ENCODE measurements at regions not wholly inside any gene's neighbourhood (a gene's known extent, or its start where the extent isn't known, plus 50 kb on each side); places are given as distances from the start of the nearest gene placed in this dataset.
"Not testable (repeated sequence)": the region's sequence is repeated elsewhere in the genome, so short reads cannot be mapped to it uniquely, and the experiment has no call there.

DNA sequence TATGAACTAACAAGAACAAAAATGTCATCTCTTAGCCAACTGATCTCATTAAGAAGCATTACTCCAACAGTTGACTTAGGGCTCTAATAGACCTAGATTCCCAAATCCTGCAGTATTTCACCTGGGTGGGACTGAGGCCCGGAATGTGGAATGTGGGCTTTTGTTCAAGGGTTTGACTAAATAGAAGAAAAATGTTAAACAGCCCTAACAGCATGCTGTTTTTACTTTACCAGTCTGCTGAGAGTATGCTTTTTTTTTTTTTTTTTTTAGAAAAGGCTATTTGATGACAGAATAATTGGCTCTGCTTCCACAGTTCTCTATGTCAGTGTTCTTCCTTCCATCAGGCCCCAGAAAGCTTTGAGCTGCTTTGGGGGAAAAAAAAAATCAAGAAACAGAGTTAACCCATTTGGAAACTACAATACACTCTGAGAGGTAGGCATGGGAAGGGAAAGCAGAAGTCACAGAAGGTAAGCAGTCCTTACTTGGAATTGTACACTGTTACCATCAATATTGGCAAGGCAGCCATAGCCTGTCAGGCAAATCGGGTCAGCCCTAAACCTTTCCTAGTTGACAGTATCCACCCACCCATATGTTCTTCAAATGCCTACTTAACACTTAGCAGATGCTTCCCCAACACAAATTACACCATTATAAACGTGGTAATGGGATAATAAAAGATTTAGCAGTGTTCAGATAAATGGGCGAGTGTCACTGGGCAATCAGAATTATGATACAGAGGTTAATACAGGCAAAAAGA is 224.2 kb downstream of the CNTN3 start:
- H3K27me3 ChIP-seq, result no peaks in the 10 kb centered on the region

DNA sequence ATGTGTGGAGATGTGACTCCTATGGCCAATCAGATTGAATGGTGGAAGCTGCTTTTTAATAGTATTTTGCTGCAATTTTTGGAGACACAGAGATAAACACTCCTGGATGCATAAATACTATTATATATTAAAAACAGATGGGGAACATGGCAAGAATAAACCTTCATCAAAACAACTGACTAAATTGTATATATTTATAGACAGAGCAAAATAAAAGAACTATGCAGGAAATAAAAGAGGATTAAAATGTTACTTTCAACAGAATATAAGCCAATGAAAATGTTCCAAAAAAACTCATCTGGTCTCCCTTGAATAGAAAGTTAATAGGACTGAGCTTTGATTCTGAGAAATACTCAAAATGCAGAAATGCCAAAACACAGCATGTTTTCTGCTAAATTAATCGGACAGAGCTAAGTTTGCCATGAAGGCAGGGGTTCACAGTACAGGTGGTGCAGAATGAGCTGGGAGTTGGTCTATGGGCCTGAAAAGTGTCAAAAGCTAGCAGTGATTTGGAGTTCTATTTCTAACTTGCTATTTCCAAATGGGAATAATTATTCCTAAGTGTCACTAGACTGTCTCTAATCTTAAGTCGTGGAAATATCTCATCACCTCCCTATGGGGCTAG is 227.2 kb downstream of the CNTN3 start:
- intact Hi-C loops (cut with DNase I; ENCODE audit: low total_unique reads), result no loop called here
- Histone ChIP-seq H3K4me1 (no peaks in the 10 kb centered on the region), H3K27me3 (no peaks in the 10 kb centered on the region), H3K4me3 (no peak overlapping the region), H3K9me3 (no peaks in the 10 kb centered on the region), H3K36me3 (no peaks in the 10 kb centered on the region), H3K27ac (no peak overlapping the region)
- TF ChIP-seq EP300 (IDR thresholded peaks at IDR 0.05) (no peak), POLR2A (IDR thresholded peaks at IDR 0.05) (no peak), POLR2AphosphoS5 (IDR thresholded peaks at IDR 0.05) (no peak)
- TF ChIP-seq, protein P1, sequence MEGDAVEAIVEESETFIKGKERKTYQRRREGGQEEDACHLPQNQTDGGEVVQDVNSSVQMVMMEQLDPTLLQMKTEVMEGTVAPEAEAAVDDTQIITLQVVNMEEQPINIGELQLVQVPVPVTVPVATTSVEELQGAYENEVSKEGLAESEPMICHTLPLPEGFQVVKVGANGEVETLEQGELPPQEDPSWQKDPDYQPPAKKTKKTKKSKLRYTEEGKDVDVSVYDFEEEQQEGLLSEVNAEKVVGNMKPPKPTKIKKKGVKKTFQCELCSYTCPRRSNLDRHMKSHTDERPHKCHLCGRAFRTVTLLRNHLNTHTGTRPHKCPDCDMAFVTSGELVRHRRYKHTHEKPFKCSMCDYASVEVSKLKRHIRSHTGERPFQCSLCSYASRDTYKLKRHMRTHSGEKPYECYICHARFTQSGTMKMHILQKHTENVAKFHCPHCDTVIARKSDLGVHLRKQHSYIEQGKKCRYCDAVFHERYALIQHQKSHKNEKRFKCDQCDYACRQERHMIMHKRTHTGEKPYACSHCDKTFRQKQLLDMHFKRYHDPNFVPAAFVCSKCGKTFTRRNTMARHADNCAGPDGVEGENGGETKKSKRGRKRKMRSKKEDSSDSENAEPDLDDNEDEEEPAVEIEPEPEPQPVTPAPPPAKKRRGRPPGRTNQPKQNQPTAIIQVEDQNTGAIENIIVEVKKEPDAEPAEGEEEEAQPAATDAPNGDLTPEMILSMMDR (IDR thresholded peaks at IDR 0.05), result no peak
- 65 to 76% (median 74%) methylated on average over 2 of the region's 2 CpGs for WGBS, 5 donors
- no peak for DNase-seq

More for the DNA sequence above, 224.2 kb downstream of the CNTN3 start:
- WGBS, 5 donors, result 59 to 78% (median 66%) methylated on average over 4 of the region's 4 CpGs
- no peak overlapping the region for H3K27ac ChIP-seq
- peaks cover 0 to 3% (median 0%) of the 10 kb centered on the region in 4 donors for H3K4me1 ChIP-seq
- no peaks in the 10 kb centered on the region for H3K9me3 ChIP-seq
- peak in 1 of 2 donors; percentile 24 for DNase-seq
- H3K36me3 ChIP-seq, result no peaks in the 10 kb centered on the region
- intact Hi-C loops (cut with DNase I; ENCODE audit: low total_unique reads), result no loop called here
- no peak for TF ChIP-seq POLR2A (IDR thresholded peaks at IDR 0.05)
- no peak for TF ChIP-seq POLR2AphosphoS5 (IDR thresholded peaks at IDR 0.05)
- no peak for TF ChIP-seq EP300 (IDR thresholded peaks at IDR 0.05)
- TF ChIP-seq, protein P1 (IDR thresholded peaks at IDR 0.05), result no peak
- no peak overlapping the region for H3K4me3 ChIP-seq

DNA sequence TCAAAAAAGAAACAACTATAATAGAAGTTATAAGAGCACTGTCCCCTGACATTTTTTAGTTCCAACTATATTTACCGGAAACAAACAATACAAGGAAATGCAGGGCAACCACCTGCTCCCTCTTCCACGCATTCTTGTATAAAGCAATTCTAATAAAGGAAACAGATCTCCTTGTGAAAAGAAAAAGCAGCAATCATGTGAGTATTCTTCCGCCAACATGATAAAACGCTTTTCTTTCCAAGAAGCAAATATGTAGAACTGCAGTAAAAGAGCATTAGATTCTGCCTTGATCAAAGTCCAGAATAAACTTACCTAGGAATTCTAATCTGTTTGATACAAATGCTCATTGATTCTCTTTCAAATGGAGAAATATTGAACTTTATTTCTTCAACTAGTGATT is 230.3 kb downstream of the CNTN3 start:
- 28 to 44% (median 41%) methylated on average over 4 of the region's 4 CpGs for WGBS, 5 donors
- no peaks in the 10 kb centered on the region for H3K4me1 ChIP-seq
- no peak for DNase-seq
- H3K9me3 ChIP-seq, result no peaks in the 10 kb centered on the region
- no peak overlapping the region for H3K4me3 ChIP-seq
- TF ChIP-seq POLR2A (IDR thresholded peaks at IDR 0.05), result no peak
- TF ChIP-seq, protein P1 (IDR thresholded peaks at IDR 0.05), result no peak
- TF ChIP-seq EP300 (IDR thresholded peaks at IDR 0.05), result no peak
- TF ChIP-seq POLR2AphosphoS5 (IDR thresholded peaks at IDR 0.05), result no peak
- H3K36me3 ChIP-seq, result no peaks in the 10 kb centered on the region
- intact Hi-C loops (cut with DNase I; ENCODE audit: low total_unique reads), result no loop called here
- H3K27ac ChIP-seq, result no peak overlapping the region
- H3K27me3 ChIP-seq, result no peaks in the 10 kb centered on the region

DNA sequence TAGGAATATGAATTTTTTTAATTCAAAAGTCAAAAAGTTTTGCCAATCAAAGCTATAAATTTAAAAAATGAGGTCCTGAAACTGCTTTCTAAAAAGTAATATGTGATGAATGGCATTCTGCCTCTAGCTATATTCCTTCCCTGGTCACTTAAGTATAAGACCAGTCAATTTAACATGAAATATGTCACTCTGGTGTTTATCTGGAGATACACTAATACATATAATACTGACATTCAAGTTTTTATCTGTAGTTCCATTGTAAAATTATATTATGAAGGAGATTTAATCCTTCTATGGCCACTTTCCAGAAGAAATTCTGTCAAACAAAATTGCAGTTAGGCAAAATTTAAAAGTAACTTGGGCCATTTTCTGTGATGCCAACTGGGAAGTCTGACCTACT is 236.8 kb downstream of the CNTN3 start:
- no peaks in the 10 kb centered on the region for H3K4me1 ChIP-seq
- H3K27ac ChIP-seq, result no peak overlapping the region
- intact Hi-C loops (cut with DNase I; ENCODE audit: low total_unique reads), result no loop called here
- no peak for TF ChIP-seq POLR2A (IDR thresholded peaks at IDR 0.05)
- TF ChIP-seq POLR2AphosphoS5 (IDR thresholded peaks at IDR 0.05), result no peak
- no peak for TF ChIP-seq EP300 (IDR thresholded peaks at IDR 0.05)
- TF ChIP-seq, protein P1 (IDR thresholded peaks at IDR 0.05), result no peak
- H3K9me3 ChIP-seq, result no peaks in the 10 kb centered on the region
- H3K36me3 ChIP-seq, result no peaks in the 10 kb centered on the region
- DNase-seq, result no peak
- no peaks in the 10 kb centered on the region for H3K27me3 ChIP-seq
- H3K4me3 ChIP-seq, result no peak overlapping the region

DNA sequence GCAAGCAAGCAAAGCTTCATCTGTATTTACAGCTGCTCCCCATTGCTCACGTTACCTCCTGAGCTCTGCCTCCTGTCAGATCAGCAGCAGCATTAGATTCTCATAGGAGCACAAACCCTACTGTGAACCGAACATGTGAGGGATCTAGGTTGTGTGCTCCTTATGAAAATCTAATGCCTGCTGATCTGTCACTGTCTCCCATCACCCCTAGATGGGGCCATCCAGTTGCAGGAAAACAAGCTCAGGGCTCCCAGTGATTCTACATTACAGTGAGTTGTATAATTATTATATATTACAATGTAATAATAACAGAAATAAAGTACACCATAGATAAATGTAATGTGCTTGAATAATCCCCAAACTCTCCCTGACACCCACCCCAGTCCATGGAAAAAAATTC is 238.1 kb downstream of the CNTN3 start:
- intact Hi-C loops (cut with DNase I; ENCODE audit: low total_unique reads); DNase-seq; H3K9me3 ChIP-seq; H3K4me1 ChIP-seq; H3K4me3 ChIP-seq; H3K27ac ChIP-seq; H3K27me3 ChIP-seq; H3K36me3 ChIP-seq: not testable (repeated sequence)
- 71 to 98% (median 85%) methylated on average over 2 of the region's 2 CpGs for WGBS, 5 donors

Measured in stomach (tissue), 8 donors.